Karpas-422 (cell line): ENCODE measurements at regions not wholly inside any gene's neighbourhood (a gene's known extent, or its start where the extent isn't known, plus 50 kb on each side); places are given as distances from the start of the nearest gene placed in this dataset.

ENCODE experiments used
- DNase-seq: peaks from one replicate; pipeline ENCODE4 v3.0.0-alpha.2; 2015
- H2AFZ ChIP-seq: fragments of 200-600 bp; sonication (generic); 2 replicates; pipeline ENCODE4 v1.6.1; 2014; ENCODE audit warnings: antibody characterized with exemption, low read length, mixed read lengths
- H3K27ac ChIP-seq: fragments of 200-600 bp; sonication (generic); 2 replicates; pipeline ENCODE4 v1.5.1; 2014; ENCODE audit warnings: mild to moderate bottlenecking, low read length, moderate library complexity
- H3K27me3 ChIP-seq: fragments of 200-600 bp; sonication (generic); 2 replicates; pipeline ENCODE4 v1.6.1; 2014; ENCODE audit warnings: low read length, mixed read lengths
- H3K36me3 ChIP-seq: fragments of 200-600 bp; sonication (generic); 2 replicates; pipeline ENCODE4 v1.6.1; 2014; ENCODE audit warnings: low read length, mixed read lengths; ENCODE audit not compliant: insufficient read depth
- H3K4me1 ChIP-seq: fragments of 200-600 bp; sonication (generic); 2 replicates; pipeline ENCODE4 v1.6.1; 2014; ENCODE audit warnings: mild to moderate bottlenecking, low read length, mixed read lengths
- H3K4me2 ChIP-seq: fragments of 200-600 bp; sonication (generic); 2 replicates; pipeline ENCODE4 v1.6.1; 2014; ENCODE audit warnings: low read length, low read depth, mild to moderate bottlenecking; ENCODE audit not compliant: poor library complexity, severe bottlenecking
- H3K4me3 ChIP-seq: fragments of 200-600 bp; sonication (generic); 2 replicates; pipeline ENCODE4 v1.5.1; 2014; ENCODE audit warnings: mild to moderate bottlenecking, antibody characterized with exemption, low read length, mixed read lengths
- H3K79me2 ChIP-seq: fragments of 200-600 bp; sonication (generic); 2 replicates; pipeline ENCODE4 v1.6.1; 2014; ENCODE audit warnings: mild to moderate bottlenecking, low read length, mixed read lengths
- H3K9ac ChIP-seq: fragments of 200-600 bp; sonication (generic); 2 replicates; pipeline ENCODE4 v1.6.0; 2014; ENCODE audit warnings: low read length
- H3K9me2 ChIP-seq: fragments of 200-600 bp; sonication (generic), shearing (Covaris generic); replicated peaks from 2 replicates; pipeline ENCODE4 v1.6.0; 2014; ENCODE audit warnings: mild to moderate bottlenecking, low read length, moderate library complexity; ENCODE audit not compliant: insufficient read depth
- H3K9me3 ChIP-seq: fragments of 300-700, 200-600 bp; sonication (generic); 2 replicates; pipeline ENCODE4 v1.6.1; 2014; ENCODE audit warnings: low read length, mixed read lengths
- H4K20me1 ChIP-seq: fragments of 200-600 bp; sonication (generic); 2 replicates; pipeline ENCODE4 v1.6.1; 2014; ENCODE audit warnings: mild to moderate bottlenecking, antibody characterized with exemption, low read length, low read depth; ENCODE audit not compliant: insufficient read depth

DNA sequence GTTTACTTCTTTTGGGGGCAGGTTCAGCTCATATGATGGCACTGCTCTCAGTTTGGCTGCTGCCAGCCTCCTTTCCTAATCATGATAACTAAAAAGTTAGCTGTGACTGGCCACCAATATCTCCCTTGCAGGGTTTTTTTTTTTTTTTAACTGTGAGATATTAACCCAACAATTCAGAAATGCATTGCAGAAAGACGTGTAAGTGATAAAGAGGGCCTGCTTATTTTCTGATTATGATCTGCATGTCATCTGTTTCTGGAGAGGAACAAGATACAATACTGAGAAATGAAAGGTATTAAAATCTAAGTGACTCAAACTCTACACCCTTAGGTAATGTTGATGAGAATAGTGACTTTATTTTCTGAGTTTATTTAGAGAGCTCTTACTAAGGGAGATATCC is 905.6 kb downstream of the SOCS6 start:
- Histone ChIP-seq H3K36me3 (no peaks in the 10 kb centered on the region), H3K4me3 (no peak overlapping the region), H3K79me2 (no peaks in the 10 kb centered on the region), H3K4me2 (no peak overlapping the region), H3K4me1 (no peaks in the 10 kb centered on the region), H3K27ac (no peak overlapping the region), H3K27me3 (no peaks in the 10 kb centered on the region), H4K20me1 (no peaks in the 10 kb centered on the region), H3K9me2 (peaks cover 3% of the 10 kb centered on the region; the same call in 1 of the 2 replicates), H3K9ac (no peak overlapping the region), H3K9me3 (peaks cover 12% of the 10 kb centered on the region), H2AFZ (no peak overlapping the region)
- no peak for DNase-seq

DNA sequence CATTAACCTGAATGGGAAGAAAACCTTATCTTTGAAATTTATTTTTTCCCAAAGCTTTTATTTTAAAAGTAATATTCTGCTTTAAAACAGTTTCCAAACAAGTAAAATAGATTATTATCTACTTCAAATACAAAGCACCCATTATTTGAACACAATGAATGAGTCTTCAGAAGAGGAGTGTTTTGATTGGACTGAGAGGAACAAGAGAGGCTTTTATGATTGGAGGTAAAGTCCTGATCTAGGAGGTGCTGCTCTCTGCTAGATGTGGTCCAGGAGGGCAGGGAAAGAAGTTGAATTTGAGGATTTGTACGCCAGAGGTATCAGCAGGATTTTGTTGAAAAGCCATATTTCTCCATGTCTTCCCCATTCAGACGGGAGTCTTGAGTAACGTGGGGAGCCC is 900.7 kb downstream of the SOCS6 start:
- no peaks in the 10 kb centered on the region for H3K27me3 ChIP-seq
- peaks cover 13% of the 10 kb centered on the region for H3K9me3 ChIP-seq
- H3K4me3 ChIP-seq = no peak overlapping the region
- DNase-seq = no peak
- H3K79me2 ChIP-seq = no peaks in the 10 kb centered on the region
- H3K36me3 ChIP-seq = no peaks in the 10 kb centered on the region
- H3K4me1 ChIP-seq = no peaks in the 10 kb centered on the region
- H4K20me1 ChIP-seq = no peaks in the 10 kb centered on the region
- no peak overlapping the region for H3K4me2 ChIP-seq
- H3K27ac ChIP-seq = no peak overlapping the region
- H3K9ac ChIP-seq = no peak overlapping the region
- no peaks in the 10 kb centered on the region; the same call in none of the 2 replicates for H3K9me2 ChIP-seq
- H2AFZ ChIP-seq = no peak overlapping the region

DNA sequence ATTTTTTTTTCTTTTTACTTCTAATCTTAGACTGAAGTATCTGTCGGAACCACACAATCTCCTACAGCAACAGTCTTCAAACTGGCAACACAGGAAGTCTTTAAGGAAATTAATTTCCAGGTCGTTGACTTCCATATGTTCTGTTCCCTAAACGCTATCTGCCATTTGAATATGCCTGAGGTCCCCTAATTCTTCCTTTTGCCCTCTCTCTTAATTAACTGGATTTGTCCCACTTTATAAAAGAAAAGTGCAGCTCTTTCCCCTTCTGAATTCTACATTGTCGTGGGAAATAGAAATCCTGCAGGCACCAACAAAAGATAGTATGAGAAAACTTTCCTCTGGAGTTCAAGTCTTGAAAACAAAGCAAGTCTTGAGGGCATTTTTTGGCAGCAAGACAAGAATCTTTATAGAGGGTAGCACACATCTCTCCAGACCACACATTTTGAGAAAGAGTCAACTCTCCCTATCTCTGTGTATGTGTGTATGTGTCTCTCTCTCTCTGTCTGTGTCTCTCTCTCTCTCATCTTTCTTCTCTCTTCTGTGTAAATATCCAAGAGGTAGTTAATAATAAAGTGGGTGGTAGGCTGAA is 879.8 kb downstream of the SOCS6 start:
- peaks cover 23% of the 10 kb centered on the region for H3K9me3 ChIP-seq
- H3K9ac ChIP-seq = no peak overlapping the region
- DNase-seq = no peak
- no peak overlapping the region for H2AFZ ChIP-seq
- no peaks in the 10 kb centered on the region; the same call in 1 of the 2 replicates for H3K9me2 ChIP-seq
- no peaks in the 10 kb centered on the region for H4K20me1 ChIP-seq
- no peaks in the 10 kb centered on the region for H3K79me2 ChIP-seq
- H3K36me3 ChIP-seq = no peaks in the 10 kb centered on the region
- no peaks in the 10 kb centered on the region for H3K4me1 ChIP-seq
- no peak overlapping the region for H3K4me3 ChIP-seq
- H3K27me3 ChIP-seq = no peaks in the 10 kb centered on the region
- no peak overlapping the region for H3K27ac ChIP-seq
- no peak overlapping the region for H3K4me2 ChIP-seq

DNA sequence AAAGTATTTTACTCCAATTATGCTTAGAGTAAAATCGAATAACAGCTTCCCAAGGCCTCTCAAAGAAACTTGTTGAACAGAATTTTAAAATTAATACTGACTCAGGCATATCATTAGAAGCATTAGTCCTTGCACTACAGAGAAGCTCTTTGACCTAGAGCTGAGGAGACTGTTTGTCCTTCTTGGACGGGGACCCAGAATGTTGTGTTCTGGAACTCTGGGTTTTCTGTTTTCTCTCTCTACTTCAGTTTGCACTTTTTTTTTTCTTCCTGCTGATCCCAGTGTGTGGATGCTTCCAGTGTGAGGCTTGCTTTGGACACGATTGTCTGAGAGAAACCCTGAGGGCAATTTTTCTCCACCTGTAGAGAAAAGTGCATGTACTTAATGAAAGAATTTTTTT is 847.6 kb downstream of the SOCS6 start:
- H3K9me3 ChIP-seq = peaks cover 31% of the 10 kb centered on the region
- DNase-seq = no peak
- H2AFZ ChIP-seq = no peak overlapping the region
- H3K9me2 ChIP-seq = no peaks in the 10 kb centered on the region; the same call in 1 of the 2 replicates
- no peak overlapping the region for H3K4me2 ChIP-seq
- H3K9ac ChIP-seq = no peak overlapping the region
- H3K4me3 ChIP-seq = no peak overlapping the region
- H3K4me1 ChIP-seq = no peaks in the 10 kb centered on the region
- no peaks in the 10 kb centered on the region for H4K20me1 ChIP-seq
- no peak overlapping the region for H3K27ac ChIP-seq
- no peaks in the 10 kb centered on the region for H3K27me3 ChIP-seq
- H3K36me3 ChIP-seq = no peaks in the 10 kb centered on the region
- H3K79me2 ChIP-seq = no peaks in the 10 kb centered on the region

DNA sequence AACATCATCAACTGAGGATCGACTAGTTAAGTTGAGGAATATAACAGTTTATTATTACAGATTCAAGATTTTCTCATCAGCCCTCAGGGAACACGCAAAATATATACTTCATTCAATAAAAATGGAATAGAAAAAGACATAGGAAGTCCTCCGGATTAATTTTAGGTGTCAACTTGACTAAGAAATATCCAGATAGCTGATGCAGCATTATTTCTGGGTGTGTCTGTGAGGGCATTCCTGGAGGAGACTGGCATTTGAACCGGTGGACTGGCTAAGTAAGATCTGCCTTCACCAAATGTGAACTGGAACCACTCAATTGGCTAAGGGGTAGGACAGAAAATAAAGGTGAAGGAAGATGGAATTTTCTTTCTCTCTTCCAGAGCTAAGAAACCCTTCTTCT is 845.3 kb downstream of the SOCS6 start:
- H3K27me3 ChIP-seq = no peaks in the 10 kb centered on the region
- no peak overlapping the region for H3K4me3 ChIP-seq
- no peak overlapping the region for H3K27ac ChIP-seq
- DNase-seq = no peak
- no peaks in the 10 kb centered on the region for H3K4me1 ChIP-seq
- no peaks in the 10 kb centered on the region for H3K36me3 ChIP-seq
- no peak overlapping the region for H2AFZ ChIP-seq
- H3K79me2 ChIP-seq = no peaks in the 10 kb centered on the region
- no peak overlapping the region for H3K4me2 ChIP-seq
- H3K9me2 ChIP-seq = no peaks in the 10 kb centered on the region; the same call in 1 of the 2 replicates
- no peak overlapping the region for H3K9ac ChIP-seq
- H3K9me3 ChIP-seq = peaks cover 27% of the 10 kb centered on the region
- no peaks in the 10 kb centered on the region for H4K20me1 ChIP-seq

GRCh38 chr18:71131918-71132317 is 843.1 kb downstream of the SOCS6 start:
- no peak overlapping the region for H3K4me3 ChIP-seq
- no peaks in the 10 kb centered on the region; the same call in 1 of the 2 replicates for H3K9me2 ChIP-seq
- H3K79me2 ChIP-seq = no peaks in the 10 kb centered on the region
- H4K20me1 ChIP-seq = no peaks in the 10 kb centered on the region
- H3K9me3 ChIP-seq = peaks cover 29% of the 10 kb centered on the region
- DNase-seq = no peak
- H3K4me1 ChIP-seq = no peaks in the 10 kb centered on the region
- H3K27ac ChIP-seq = no peak overlapping the region
- no peaks in the 10 kb centered on the region for H3K27me3 ChIP-seq
- H3K36me3 ChIP-seq = no peaks in the 10 kb centered on the region
- H2AFZ ChIP-seq = no peak overlapping the region
- H3K4me2 ChIP-seq = no peak overlapping the region
- H3K9ac ChIP-seq = no peak overlapping the region

DNA sequence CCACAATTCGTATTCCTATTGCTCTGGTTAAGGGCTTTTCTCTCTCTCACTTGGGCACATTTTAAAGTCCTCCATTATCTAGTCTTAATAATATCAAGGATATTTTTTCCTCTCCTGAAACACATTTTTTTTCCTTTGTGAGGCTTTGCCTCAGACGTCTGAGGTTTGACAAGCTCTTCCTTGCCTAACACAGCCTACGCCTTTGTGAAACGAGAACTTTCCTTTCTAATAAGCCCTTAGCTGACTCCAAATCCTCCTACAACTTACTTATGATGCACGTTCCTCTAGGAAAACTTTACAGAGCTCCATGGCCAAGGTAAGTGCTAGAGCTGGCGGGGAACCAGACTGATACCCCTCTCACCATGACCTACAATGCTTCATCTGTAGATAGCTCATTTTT is 841.5 kb downstream of the SOCS6 start:
- Histone ChIP-seq H3K4me1 (no peaks in the 10 kb centered on the region), H2AFZ (no peak overlapping the region), H3K79me2 (no peaks in the 10 kb centered on the region), H3K9ac (no peak overlapping the region), H3K4me3 (no peak overlapping the region), H3K9me2 (no peaks in the 10 kb centered on the region; the same call in 1 of the 2 replicates), H3K9me3 (peaks cover 30% of the 10 kb centered on the region), H3K36me3 (no peaks in the 10 kb centered on the region), H3K4me2 (no peak overlapping the region), H3K27ac (no peak overlapping the region), H4K20me1 (no peaks in the 10 kb centered on the region), H3K27me3 (no peaks in the 10 kb centered on the region)
- no peak for DNase-seq

DNA sequence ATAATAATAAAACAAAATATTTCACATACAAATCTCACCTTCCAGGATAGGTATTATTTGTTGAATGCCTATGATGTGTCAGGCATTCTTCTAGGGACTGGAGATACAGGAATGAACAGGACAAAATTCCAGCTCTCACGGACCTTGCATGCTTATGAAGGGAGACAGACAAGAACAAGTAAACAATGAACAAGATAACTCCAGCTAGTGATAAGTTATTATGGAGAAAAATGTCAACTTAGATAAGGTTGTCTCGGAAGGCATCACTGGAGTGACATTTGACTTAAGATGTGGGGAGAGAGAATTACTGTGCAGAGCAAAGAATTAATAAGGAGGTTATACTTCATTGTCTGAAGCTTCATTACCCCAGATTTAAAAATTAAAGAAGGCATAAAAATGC is 836.7 kb downstream of the SOCS6 start:
- Histone ChIP-seq H3K27ac (no peak overlapping the region), H3K9ac (no peak overlapping the region), H3K79me2 (no peaks in the 10 kb centered on the region), H3K4me1 (no peaks in the 10 kb centered on the region), H3K9me3 (peaks cover 35% of the 10 kb centered on the region), H3K4me3 (no peak overlapping the region), H4K20me1 (no peaks in the 10 kb centered on the region), H3K9me2 (no peaks in the 10 kb centered on the region), H3K27me3 (no peaks in the 10 kb centered on the region), H2AFZ (no peak overlapping the region), H3K36me3 (no peaks in the 10 kb centered on the region), H3K4me2 (no peak overlapping the region)
- no peak for DNase-seq
